ENCODE measurements at regions not wholly inside any gene's neighbourhood (a gene's known extent, or its start where the extent isn't known, plus 50 kb on each side); places are given as distances from the start of the nearest gene placed in this dataset.

GRCh38 chr2:129491308-129491707 is 488.2 kb upstream of the RAB6C start:
- TF ChIP-seq, protein P1, sequence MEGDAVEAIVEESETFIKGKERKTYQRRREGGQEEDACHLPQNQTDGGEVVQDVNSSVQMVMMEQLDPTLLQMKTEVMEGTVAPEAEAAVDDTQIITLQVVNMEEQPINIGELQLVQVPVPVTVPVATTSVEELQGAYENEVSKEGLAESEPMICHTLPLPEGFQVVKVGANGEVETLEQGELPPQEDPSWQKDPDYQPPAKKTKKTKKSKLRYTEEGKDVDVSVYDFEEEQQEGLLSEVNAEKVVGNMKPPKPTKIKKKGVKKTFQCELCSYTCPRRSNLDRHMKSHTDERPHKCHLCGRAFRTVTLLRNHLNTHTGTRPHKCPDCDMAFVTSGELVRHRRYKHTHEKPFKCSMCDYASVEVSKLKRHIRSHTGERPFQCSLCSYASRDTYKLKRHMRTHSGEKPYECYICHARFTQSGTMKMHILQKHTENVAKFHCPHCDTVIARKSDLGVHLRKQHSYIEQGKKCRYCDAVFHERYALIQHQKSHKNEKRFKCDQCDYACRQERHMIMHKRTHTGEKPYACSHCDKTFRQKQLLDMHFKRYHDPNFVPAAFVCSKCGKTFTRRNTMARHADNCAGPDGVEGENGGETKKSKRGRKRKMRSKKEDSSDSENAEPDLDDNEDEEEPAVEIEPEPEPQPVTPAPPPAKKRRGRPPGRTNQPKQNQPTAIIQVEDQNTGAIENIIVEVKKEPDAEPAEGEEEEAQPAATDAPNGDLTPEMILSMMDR (IDR thresholded peaks at IDR 0.05; ENCODE audit: extremely low read depth in 1 of 2, insufficient read depth in 1 of 2, low read depth in 1 of 2, low read length in 2 of 2): no peak
- TF ChIP-seq EZH2 (IDR thresholded peaks at IDR 0.05; ENCODE audit: borderline replicate concordance, low read depth, low read length, severe bottlenecking): no peak
- TF ChIP-seq MAX (IDR thresholded peaks at IDR 0.05; ENCODE audit: insufficient read depth, insufficient read length): no peak
- no peak for TF ChIP-seq POLR2A (IDR thresholded peaks at IDR 0.05; ENCODE audit: low read depth, low read length)
